Middle frontal gyrus (tissue), 1 donor: ENCODE measurements at regions not wholly inside any gene's neighbourhood (a gene's known extent, or its start where the extent isn't known, plus 50 kb on each side); places are given as distances from the start of the nearest gene placed in this dataset.
"Not testable (repeated sequence)": the region's sequence is repeated elsewhere in the genome, so short reads cannot be mapped to it uniquely, and the experiment has no call there.

Experiments used
- DNase-seq: peaks from one replicate; pipeline ENCODE4 v3.0.0-alpha.2; 2015; ENCODE audit warnings: low spot score; ENCODE audit errors: extremely low spot score

- DNase-seq: not testable (repeated sequence)
These were observed 775.1 kb downstream of the EPHA7 start for GRCh38 chr6:92644104-92644791.

- DNase-seq: no peak
These were observed 783.7 kb downstream of the EPHA7 start for GRCh38 chr6:92635553-92636153.

- DNase-seq: no peak
These were observed 784.8 kb downstream of the EPHA7 start for GRCh38 chr6:92634561-92634960.

DNA sequence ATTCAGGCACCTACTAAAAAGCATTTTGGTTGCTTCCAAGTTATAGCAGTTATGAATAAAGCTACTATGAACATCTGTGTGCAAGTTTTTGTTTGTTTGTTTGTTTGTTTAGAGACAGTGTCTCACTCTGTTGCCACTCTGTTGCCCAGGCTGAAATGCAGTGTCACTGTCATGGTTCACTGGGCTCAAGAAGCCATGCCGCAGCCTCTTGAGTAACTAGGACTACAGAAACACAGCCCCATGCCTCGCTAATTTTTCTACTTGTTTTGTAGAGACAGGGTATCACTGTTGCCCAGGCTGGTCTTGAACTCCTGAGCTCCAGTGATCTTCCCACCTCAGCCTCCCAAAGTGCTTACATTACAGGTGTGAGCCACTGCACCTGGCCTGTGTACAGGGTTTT, 795.9 kb downstream of the EPHA7 start:
- no peak for DNase-seq

DNA sequence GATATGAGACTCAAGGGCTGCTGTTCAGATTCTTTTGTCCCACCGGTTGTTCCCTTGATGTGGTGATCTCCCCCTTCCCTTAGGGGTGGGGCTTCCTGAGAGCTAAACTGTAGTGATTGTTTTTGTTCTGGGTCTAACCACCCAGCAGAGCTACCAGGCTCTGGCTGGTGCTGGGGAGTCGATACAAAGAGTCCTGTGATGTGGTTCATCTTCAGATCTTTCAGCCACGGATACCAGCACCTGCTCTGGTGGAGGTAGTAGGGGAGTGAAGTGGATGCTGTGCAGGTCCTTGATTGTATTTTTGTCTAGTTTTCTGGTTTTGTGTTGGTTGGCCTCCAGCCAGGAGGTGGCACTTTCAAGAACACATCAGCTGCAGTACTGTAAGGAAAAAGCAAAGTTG, 801.6 kb downstream of the EPHA7 start:
- DNase-seq: no peak

GRCh38 chr6:92608751-92609150, 810.6 kb downstream of the EPHA7 start:
- no peak for DNase-seq

DNA sequence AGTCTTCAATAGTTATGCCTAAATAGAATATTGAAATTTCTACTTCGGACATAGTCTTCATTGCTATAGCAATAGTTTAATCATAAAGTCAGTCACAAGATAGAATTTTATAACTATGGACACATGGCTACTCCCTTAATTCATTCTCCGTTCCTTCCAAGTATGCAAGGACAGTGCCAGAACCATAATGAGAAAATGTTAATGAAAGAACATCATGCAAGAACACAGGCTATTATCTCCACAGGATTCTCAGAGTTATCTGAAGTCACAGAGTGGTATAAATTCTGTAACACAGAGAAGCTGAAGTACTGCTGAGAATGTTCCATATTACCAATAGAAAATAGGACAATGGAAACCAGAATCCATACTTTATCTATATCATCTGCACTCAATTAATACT, 826.2 kb downstream of the EPHA7 start:
- no peak for DNase-seq

- DNase-seq: no peak
These were observed 829.4 kb downstream of the EPHA7 start for GRCh38 chr6:92589996-92590395.

DNA sequence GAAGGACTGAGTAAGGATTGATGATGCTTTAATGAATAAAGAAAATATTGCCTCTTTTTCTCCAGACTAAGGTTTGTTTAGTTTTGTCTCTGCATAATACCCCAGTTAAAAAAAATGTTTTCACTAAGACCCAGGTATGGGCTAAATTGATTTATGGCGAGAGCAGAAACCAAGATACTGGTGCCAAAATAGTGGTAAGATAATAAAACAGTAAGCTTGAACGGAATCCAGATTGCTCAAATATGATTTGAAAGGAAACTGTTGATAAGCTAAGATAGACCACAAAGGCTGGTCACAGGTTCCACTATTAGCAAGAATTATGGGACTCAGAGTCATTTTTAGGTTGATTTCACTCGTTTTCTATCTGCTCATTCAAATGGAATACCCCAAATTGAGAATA, 831.2 kb downstream of the EPHA7 start:
- no peak for DNase-seq

GRCh38 chr6:92587525-92587924, 831.8 kb downstream of the EPHA7 start:
- DNase-seq: no peak

DNA sequence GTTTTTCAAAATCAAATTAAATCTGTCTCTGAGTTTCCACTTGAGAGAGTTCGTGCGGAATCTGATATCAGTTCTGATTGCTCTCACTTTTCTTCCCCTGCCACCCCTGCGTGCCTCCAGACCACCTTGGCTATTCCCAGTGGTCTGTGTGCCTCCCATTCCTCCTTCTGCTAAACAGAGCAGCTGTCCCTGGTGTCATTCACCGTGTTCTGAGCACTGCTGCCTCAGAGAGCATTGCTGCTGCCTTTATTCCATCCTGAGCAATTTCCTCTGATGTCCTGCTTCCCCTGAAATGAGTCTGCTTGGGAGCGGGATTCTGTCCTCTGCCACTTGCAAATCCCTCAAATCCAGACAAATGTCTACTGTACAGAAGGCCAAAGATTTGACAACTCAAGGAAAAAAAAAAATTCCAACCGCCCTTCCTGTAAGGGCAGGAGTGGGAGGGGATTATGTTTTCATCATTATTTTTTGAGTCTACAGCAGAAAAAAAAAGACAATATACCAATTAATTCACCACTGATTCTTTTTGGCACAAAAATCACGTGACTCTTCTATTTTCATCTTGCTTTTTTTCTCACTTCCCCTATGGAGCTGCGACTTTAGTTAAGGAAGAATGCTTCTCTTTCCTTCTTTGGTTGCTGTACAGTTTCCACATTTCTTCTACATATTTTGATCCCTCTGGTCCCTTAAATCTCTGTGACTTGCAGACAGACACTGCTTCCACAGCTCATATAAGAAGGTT, 833.0 kb downstream of the EPHA7 start:
- no peak for DNase-seq

DNA sequence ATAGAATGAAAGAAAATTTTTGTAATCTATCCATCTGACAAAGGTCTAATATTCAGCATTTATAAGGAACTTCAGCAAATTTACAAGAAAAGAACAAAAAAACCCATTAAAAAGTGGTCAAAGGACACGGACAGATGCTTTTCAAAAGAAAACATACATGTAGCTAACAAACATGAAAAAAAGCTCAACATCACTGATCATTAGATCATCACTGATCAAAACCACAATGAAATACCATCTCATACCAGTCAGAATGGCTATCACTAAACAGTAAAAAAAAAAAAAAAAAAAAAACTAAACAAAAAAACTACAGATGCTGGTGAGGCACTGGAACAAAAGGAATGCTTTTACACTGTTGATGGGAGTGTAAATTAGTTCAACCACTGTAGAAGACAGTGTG, 837.1 kb downstream of the EPHA7 start:
- DNase-seq: no peak

- no peak for DNase-seq
These were observed 842.2 kb downstream of the EPHA7 start for GRCh38 chr6:92577077-92577719.

- no peak for DNase-seq
These were observed 850.8 kb downstream of the EPHA7 start for GRCh38 chr6:92568541-92568940.

- DNase-seq: no peak
These were observed 852.7 kb downstream of the EPHA7 start for GRCh38 chr6:92566632-92567031.

DNA sequence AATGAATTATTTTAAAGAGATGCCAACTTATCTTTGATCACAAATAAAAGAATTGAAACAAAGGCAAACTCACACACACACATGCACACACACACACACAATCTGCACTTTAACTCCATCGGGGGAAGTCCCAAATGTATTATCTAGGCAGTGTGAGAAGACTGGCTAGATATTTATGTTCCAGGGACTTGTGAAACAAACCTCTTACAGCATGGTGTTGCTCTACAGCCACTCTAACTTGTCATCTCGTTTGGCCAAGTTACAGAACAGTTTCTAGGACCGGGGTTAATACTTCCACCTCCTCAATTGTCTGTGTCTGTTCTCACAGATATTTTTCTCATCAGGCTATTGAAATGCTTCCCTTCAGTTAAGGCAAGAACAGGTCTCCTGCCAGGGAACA, 855.0 kb downstream of the EPHA7 start:
- DNase-seq: no peak

GRCh38 chr6:92559611-92560010, 859.7 kb downstream of the EPHA7 start:
- no peak for DNase-seq

DNA sequence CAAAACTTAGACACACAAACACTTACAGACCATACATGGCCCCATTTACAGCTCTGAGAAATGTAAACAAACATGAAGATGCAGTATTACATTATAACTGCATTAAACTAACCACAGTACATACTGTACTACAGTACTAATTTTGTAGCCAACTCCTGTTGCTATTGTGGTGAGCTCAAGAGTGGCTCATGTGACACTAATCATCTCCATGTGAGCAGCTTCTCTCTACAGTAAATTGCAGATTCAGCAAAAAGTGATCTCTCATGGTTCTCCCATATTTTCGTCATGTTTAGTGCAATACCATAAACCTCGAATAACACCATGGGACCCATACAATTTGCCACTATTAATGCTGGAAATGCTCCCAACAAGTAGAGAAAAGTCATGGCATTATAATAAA, 860.4 kb downstream of the EPHA7 start:
- no peak for DNase-seq

DNA sequence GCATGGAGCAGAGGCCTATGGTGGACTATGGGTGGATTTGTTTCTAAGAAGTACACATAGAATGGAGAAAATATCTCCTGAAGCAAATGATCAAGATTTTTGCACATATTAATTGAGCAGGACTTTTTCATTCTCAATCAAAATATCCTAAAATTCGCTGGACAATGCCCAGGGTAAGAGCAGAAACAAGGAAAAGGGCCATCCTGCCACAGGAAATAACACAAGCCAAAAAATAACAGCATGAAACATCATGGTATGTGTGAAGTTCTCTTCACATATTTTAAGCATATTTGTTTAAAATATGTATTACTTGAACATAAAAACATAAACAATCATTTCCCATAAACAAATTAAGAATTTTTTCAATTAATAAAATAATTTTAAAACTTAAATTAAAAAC, 868.9 kb downstream of the EPHA7 start:
- no peak for DNase-seq

- no peak for DNase-seq
These were observed 873.5 kb downstream of the EPHA7 start for GRCh38 chr6:92545861-92546260.

- no peak for DNase-seq
These were observed 877.8 kb downstream of the EPHA7 start for GRCh38 chr6:92541448-92542060.

DNA sequence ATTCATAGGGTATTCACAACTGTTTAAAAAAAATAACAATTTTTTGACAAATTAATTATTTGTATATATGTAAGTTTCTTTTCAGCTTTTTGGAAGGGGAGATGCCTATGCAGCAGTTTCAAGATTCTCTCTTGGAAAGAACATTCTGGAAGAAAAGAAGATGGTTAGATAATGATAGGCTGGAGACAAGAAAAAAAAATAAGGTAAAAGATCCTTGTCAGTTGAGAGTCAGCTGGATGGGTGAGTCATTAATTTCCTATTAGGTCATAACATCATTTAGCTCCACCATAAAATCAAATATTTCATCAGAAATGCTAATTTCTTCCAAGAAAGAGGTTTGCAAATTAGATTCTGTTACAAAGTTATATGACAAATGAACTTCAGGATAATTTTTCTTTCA, 880.4 kb downstream of the EPHA7 start:
- DNase-seq: no peak
